Dermis microvascular lymphatic vessel endothelial cell (primary cell): ENCODE measurements at regions not wholly inside any gene's neighbourhood (a gene's known extent, or its start where the extent isn't known, plus 50 kb on each side); places are given as distances from the start of the nearest gene placed in this dataset.

Source experiments
- DNase-seq, 2 donors: peaks; one replicate each; pipeline versions ENCODE4 v3.0.0 to v3.0.0-alpha.2; 2010; ENCODE audit warnings: low read depth in 2 of 2

- DNase-seq: no peak
These were observed 509.2 kb upstream of the MCTP2 start for GRCh38 chr15:93722165-93722564.

- no peak for DNase-seq
These were observed 510.8 kb upstream of the MCTP2 start for GRCh38 chr15:93720607-93721006.

GRCh38 chr15:93719921-93720351 is 511.4 kb upstream of the MCTP2 start:
- no peak for DNase-seq

GRCh38 chr15:93716615-93717231 is 514.6 kb upstream of the MCTP2 start:
- no peak for DNase-seq

GRCh38 chr15:93709708-93710107 is 521.7 kb upstream of the MCTP2 start:
- DNase-seq: no peak

- no peak for DNase-seq
These were observed 522.5 kb upstream of the MCTP2 start for GRCh38 chr15:93708724-93709445.

- no peak for DNase-seq
These were observed 523.6 kb upstream of the MCTP2 start for GRCh38 chr15:93707751-93708150.

GRCh38 chr15:93706495-93707292 is 524.7 kb upstream of the MCTP2 start:
- no peak for DNase-seq

- no peak for DNase-seq
These were observed 525.5 kb upstream of the MCTP2 start for GRCh38 chr15:93705753-93706455.

- no peak for DNase-seq
These were observed 528.1 kb upstream of the MCTP2 start for GRCh38 chr15:93703092-93703739.

- DNase-seq: no peak
These were observed 531.3 kb upstream of the MCTP2 start for GRCh38 chr15:93700051-93700450.

GRCh38 chr15:93694033-93694432 is 537.3 kb upstream of the MCTP2 start:
- no peak for DNase-seq

GRCh38 chr15:93683651-93684050 is 547.7 kb upstream of the MCTP2 start:
- DNase-seq: no peak

GRCh38 chr15:93671387-93671943 is 559.9 kb upstream of the MCTP2 start:
- DNase-seq: no peak

- no peak for DNase-seq
These were observed 560.4 kb upstream of the MCTP2 start for GRCh38 chr15:93670931-93671330.

GRCh38 chr15:93664213-93664956 is 567.0 kb upstream of the MCTP2 start:
- no peak for DNase-seq

GRCh38 chr15:93662162-93662885 is 569.0 kb upstream of the MCTP2 start:
- DNase-seq: no peak

- no peak for DNase-seq
These were observed 569.2 kb upstream of the RGMA start for GRCh38 chr15:93658026-93658816.

- no peak for DNase-seq
These were observed 567.0 kb upstream of the RGMA start for GRCh38 chr15:93656041-93656440.
